DMS79 treated with DMSO at 0.1 percent for 48 hours (cell line): ENCODE measurements at regions not wholly inside any gene's neighbourhood (a gene's known extent, or its start where the extent isn't known, plus 50 kb on each side); places are given as distances from the start of the nearest gene placed in this dataset.
A peak's percentile ranks its signal among the peaks of the same experiment; 100 is the strongest.

Source experiments
- DNase-seq: peaks from one replicate; lab custom pipeline; 2025; lab: John Stamatoyannopoulos, UW

DNA sequence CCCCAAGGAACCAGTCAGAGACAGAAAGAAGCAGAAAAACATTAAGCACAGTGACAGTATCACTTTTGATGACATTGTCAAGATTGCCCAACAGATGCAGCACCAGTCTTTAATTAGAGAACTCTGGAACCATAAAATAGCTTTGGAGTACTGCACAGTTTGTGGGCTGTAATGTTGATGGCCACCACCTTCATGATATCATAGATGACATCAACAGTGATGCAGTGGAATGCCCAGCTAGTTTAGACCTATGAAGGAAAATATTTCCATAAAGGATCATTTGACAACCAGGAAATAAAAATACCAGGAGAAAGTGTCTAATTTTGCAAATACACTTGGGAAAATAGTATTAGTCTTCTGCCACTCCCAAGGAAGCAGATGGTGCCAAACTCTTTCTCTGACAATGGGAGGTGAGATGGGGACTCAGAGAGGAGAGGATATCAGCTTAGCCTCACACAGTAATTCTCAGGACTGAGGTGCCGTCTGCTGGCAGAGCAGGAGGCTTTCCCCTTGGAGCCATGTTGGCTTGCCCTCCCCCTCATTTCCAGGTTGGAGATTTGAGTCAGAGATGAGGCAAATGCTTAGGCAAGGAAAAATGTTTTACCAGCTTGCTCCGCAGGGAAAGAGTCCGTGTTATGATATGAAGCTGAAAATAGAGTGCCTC lies 107.5 kb upstream of the CELF4 start:
- DNase-seq = no peak

DNA sequence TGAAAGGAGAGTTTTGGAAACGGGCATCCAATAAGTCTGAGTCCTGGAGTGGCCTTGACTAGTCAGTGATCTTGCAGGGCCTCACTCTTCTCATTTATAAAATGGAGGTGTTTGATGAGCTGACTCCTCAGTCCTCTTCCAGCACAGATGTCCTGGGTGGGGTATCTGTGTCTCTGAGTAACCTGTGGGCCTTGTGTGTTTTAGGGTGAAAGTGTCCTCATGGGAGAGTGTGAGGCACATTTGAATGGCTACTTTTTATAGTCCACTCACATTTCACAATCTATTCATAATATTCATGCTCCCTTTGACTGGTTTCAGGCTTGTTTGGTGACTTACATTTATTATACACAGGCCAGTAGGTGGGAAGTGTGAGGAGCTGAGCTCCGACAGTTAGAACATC lies 106.4 kb upstream of the CELF4 start:
- DNase-seq = no peak

DNA sequence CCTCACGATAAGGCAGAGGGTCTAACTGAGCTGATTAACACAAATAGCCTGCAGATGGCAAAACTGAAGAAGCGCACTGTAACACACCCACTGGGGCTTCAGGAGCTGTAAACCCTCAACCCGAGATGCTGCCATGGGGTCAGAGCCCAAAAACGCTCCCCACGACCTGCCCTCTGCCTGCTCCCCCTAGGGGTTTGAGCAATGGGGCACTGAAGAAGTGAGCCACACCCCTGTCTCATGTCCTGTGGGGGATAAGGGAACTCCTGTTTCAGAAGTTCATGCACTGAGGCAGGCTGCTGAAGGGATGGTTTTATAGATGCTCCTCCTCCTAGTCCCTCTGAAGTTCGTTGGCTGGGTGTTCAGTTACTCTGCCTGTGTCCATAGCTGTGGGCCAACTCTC lies 105.9 kb upstream of the CELF4 start:
- DNase-seq = no peak

DNA sequence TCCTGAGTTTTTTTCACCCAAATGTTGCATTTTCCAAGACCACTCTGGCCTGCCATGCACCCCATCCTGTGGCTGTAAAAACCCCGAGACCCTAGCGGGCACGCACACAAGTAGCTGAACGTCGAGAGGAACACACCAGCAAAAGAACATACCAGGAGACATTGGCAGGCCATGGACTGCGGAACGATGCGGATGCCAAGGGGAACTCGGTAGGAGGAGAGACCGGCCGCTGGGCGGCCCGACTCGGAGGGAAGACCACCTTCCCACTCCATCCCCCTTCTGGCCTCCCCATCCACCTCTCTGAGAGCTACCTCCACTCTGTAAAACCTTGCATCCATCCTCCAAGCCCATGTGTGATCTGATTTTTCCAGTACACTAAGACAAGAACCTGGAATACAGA lies 105.5 kb upstream of the CELF4 start:
- DNase-seq = no peak

DNA sequence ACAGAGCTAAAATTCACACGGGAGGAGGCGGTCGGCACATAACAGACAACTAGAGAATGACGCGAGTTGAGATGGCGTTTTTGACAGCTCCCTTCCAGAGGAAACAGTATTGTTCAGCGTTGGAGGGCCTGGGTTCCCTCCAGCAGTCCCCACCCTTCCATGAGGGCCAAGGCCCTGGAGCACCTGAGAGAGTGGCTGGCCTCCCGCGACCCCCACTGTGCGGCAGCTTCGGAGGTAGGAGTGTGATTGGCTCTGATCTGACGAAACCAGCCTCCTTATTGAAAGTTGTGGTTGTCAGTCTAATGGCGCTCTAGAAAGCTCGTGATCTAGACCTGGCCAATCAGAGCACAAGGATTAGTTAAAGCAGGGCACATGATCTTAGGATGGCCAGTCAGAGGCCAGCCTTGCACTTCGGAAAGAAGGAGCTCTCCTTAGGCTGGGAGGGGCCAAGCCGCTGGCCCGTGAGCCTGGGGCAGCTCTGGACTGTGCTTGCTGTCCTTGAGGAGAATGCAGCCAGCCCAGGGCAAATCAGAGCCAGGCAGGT lies 104.5 kb upstream of the CELF4 start:
- no peak for DNase-seq

DNA sequence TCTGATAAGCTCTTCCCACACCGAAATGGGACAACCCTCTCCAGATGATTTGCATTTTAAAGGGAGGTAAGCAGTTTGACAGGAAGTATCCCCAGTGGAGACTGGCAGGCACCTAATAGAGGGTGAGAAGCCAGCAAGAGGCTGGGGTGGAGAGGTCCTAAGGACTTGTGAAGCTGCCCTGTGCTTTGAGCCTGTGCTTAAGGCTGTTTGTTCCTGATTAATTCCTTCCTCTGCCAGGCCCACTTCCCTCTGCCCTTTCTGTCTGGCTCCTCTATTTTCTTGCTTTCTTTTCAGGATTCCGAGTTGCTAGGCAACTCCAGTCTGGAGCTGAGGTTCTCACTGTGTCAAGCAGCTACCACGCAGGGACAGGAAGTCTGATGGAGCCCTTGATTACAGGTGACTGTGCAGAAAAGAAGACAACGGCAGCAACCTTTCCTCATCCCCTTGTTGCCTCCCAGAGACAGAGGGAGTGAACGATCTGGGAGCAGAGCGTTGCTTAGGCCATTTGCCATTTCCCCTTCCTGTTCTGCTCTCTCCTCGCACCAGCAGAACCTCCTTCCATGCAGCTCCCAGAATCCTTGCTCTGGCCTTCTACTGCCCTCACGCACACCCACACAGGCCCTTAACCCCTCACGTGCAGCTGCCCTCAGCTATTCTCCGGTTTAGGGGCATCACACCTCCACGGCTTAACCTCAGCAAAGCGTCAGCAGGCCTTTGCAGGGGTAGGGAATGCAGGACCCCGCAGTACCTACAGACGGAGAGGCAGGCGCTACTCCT lies 103.6 kb upstream of the CELF4 start:
- peak; percentile 94 for DNase-seq

DNA sequence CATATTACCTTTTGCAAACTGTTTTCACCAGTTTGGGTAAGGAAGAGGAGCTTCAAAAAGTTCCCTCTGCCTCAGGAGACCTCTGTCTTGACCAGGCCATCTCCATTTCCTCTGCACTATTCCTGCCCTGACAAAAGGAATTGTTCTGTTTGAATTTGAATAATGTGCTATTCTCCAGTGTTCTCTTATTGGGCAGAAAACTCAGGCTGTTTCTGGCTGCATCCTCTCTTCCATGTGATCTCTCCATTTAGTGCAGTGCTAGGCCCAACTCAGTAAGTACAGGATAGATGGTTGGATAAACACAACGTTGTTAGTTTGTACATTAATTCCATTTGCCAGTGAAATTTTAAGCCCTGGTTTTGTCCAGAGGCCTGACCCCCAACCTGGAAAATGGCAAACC lies 102.2 kb upstream of the CELF4 start:
- DNase-seq = no peak

DNA sequence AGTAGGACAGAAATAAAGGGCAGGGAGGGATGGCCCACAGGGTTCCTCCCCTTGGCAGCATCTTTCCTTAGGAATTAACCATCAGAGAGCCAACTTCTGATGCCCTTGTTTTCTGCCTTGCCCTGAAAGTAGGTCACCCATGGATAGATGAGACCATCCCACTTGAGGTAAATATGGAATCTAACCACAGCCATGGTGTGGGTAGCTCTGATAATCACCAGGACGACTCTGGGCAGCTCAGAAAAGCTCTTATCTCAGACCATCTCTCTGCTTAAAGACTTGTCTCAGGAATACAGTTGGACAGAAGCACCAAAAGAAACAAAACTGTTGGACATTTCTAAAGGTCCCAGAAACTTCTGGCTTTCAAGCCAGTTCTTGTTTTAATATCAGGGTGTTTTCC lies 101.4 kb upstream of the CELF4 start:
- DNase-seq = no peak

DNA sequence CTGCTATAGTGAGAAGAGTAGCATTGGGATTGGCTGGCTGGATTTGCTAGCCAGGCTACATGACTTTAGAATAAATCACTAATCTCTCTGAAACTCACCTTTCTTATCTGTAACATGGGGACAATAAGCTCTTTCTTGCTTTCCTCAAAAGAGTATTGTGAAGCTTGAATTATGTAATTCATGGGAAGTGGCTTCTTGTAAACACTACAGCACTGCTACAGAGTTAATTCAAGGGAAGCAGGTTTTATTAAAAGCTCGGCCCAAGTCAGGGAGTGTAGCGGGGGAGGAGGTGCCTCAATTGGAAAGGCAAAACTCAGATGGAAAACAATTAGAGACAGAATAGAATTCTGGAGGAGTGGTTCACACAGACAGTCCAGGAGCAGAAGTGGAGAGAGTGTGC lies 100.9 kb upstream of the CELF4 start:
- DNase-seq = no peak

DNA sequence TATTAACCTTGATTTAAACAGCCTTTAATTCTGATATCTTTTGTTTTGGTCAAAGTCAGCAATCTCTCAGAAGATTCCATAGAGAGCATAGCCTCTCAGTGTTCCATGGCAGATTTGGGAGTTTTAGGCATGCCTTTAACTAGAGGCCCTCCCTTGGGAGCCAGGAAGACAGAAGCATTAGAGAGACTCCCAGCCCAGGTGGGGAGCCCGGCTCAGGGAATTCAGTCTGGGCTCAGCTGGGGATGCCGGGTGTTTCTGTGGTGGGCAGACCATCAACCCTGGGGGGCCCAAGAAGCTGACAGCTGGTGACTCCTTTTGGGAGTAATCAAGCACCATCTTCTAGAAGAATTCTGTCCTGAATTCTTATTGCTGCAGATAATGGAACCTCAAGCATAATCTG lies 99.7 kb upstream of the CELF4 start:
- no peak for DNase-seq

DNA sequence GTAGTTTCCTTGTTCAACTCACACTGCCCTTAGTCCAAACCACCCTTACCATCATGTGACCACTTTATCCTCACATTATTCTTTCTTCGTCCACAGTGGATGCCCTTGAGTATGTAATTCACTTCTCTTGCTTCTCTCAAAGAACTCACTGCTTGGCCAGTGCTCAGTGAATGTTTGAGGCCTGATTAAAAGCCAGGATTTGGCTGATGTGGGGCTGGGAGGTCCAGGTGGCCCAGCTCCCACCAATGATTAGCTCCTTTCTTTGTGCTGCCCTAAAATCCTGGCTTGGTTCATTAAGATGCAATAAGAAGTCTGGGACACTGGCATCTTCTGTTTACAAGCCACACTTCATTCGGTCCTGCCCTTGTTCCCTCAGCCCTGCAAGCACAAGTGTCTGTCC lies 97.8 kb upstream of the CELF4 start:
- DNase-seq = no peak

DNA sequence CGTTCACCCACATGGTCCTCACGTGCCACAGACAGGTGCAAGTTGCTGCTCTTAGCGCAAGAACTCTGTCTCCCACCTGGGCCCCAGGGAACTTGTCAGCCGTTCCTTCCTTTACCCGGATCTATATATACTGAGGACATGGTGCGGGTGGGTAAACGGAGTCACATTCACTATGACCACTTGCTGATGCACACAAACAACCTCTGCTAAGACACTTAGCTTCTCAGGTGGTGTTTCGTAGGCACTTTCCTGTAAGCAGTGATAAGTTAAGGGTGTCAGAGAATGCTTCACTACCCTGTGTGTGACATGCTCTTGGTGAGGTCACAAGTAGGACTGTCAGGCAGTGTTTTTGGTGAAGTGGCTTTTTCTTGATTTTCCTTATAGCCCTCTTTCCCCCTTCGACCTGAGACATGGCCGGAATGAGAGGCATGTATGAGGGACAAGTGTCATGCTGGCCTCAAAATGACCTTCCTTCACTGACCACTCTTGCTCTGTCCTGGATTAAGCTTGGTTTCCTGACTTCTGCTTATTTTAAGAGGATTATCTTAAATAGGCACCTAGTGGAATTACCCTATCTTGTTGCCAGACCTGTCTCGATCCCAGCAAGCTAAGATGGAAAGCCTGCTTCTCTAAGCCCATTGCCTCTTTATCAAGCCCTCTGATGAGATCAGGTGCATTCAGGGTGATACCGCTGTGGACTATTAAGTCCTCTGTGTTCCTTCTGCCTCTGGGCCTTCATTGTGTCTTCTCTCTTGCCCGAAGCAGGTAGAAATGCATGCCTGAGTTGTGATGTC lies 97.1 kb upstream of the CELF4 start:
- no peak for DNase-seq

DNA sequence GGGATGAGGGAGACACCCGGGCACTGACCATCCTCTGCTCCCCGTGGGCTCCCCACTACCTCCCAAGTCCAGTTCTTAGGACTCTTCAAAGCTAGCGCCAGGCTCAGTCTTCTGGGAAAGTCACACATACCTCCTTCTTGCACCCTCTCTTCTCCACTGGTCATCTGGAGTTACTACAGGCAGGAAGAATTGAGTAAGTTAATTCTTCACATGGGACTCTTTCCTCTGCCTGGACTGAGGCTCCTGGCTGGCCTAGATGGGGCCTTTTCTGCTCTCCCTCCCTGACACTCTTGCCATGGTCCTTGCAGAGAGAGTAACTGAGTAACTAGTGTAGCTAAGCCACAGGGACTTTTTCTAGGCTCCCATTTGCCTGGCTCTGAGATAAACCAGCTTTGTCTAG lies 96.5 kb upstream of the CELF4 start:
- no peak for DNase-seq

DNA sequence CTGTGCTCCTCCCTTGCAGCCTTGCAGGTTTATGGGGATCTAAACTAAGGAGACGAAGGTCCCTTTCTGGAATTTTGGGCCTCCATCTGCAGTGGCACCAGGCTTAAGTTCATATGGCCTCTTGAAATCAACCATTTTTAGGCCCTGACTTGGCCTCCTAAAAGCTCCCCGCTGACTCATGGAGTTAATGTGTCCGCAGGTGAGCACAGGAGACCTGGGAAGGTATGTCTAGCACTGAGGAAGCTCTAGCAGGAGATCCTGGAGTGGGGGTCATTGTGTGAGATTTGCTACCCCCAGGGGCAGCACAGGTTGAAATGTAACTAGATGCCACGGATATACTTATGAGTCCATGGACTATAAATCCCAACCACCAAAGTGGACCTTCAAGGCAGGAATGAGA lies 95.9 kb upstream of the CELF4 start:
- no peak for DNase-seq

DNA sequence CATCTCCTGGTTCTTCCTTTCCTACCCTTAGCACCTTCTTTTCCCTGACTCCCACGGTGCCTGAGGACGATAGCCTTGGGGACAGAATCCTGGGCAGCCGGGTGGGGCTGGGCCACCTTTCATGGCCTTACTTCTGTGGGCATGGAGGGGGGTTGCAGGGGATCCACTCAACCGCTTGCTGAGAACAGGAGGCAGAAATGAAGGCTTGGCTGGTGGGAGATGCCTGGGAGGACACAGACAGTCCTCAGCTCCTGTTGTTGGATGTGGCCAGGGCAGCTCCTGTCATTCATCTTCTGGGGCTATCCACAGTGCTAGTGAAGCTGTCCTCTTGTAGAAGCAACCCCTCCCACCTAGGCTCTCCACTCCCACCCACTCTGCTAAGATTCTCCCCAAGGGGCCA lies 95.5 kb upstream of the CELF4 start:
- DNase-seq = no peak

DNA sequence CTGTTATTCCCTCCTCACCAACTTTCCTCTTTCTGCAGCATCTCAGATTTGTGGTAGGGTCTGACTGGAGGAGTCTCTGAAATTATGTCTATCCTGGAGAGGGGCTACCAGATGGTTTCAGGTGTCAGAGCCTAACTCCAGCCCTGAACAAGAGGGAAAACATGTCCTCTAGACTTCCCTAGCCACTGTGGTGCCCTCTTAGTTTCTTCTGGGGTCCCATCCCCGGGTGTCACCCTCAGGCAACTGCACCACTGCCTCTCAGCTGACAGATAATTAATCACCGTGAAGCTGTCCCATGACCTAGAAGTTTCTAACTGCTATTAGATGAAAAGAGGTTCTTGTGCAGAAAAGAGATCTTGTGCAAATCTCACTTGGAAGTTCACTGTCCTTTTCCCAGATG lies 95.1 kb upstream of the CELF4 start:
- DNase-seq = no peak

DNA sequence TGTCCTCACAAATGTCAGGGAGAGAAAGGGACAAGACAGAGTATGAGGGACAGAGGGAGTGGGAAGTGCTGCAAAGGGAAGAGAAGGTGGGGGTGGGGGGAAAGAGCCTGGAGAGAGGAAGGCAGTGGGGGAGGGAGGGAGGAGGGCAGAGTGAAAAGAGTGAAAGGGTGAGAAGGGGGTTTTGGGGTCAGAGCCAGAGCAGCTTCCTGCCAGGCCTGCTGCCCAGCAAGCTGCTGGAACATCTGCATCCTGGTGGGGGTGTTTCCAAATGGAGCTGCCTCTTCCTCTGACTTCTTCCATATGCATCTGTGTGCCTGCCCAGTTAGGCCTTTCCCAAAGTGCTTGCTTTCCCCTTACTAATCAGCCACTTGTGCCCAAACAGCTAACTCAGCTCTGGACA lies 94.3 kb upstream of the CELF4 start:
- no peak for DNase-seq

DNA sequence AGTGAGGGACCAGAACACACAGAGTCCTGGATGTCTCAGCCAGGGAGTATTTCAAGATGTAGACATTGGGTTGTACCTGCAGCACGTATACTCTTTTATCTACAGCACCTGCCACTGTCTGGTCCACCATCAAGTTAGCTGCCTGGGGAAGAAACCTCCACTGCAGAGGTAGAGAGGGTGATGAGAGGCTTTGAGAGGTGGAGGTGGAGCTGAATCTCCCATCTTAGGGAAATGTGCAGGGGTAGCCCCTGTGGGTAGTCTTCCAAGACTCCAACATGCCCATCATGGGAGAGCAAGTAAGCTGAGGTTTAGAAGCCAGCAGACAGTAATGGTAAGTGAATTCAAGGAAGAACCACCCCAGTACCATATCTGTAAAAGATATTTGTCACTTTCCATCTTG lies 93.3 kb upstream of the CELF4 start:
- no peak for DNase-seq

DNA sequence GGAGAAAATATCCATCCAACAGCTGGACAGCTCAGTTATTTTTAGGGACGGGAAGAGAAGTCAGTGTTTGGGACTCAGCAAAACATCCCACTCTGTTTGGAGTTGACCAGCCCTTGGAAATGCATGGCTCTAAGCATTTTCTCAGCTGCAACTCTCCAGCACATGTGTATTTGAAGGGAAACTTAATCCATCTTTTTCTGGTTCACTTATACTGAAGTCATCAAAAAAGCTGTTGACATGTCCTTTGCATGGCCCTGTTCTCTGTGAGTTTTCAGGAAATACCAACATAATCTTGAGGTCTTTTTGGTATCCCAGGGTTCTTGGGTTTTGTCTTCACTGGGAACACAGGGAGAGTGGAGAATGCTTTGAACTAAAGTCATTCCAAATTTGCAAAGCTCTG lies 91.9 kb upstream of the CELF4 start:
- no peak for DNase-seq

DNA sequence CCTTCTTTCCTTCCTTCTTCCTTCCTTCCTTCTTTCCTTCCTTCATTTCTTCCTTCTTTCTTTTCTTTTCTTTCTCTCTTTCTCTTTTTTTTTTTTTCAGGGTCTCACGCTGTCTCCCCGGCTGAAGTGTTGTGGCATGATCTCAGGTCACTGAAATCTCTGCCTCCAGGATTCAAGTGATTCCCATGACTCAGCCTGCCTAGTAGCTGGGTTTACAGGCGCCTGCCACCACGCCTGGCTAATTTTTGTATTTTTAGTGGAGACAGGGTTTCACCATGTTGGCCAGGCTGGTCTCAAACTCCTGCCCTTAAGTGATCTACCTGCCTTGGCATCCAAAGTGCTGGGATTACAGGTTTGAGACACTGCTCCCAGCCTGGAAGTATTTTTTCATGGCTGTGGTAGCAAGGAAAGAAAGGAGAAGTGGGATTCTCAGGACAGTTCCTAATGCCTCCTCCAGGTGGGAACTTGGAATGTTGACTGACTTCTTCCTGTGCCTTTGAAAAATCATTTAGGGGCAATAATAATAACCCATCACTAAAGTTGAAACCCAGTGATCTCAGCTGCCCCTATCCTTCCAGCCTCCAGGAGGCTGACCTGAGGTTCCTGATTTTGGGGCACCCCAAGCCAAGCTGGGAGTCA lies 89.3 kb upstream of the CELF4 start:
- DNase-seq = no peak

DNA sequence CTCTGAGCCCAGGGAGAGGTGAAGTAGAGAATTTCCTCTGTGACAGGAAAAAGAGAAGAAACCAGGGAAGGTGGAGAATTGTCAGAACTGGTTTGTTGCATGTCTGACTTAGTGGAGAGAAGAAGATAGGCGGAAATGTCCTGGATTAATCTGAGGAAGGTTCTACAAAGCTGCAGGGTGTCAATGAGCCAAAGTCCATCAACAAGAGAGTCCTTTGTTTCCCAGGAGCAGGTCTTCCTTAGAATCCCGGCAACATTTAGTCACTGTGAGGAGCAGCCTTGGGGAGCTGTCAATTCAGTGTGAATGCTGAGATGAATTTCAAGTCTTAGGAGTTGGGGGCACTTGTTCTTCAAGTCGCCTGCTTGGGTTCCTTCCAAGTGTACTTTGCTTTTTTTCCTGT lies 88.4 kb upstream of the CELF4 start:
- no peak for DNase-seq

DNA sequence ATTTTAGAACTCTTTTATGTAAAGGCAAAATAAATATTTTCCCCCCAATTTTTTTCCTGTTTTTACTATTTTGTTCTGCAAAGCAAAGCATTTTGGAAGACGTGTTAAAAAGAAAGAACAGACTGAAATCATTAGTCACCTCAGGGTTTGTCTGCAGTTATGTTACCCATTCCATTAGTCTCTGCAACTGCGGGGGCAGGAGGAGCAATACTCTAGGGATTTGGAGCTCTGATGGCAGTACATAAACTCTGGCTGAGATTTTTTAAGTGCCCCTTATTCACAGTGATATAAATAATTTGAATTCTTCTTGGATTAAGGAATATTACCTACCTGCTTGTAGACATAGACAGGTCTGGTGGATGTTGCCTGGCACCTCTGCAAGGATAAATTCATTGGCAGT lies 88.0 kb upstream of the CELF4 start:
- DNase-seq = no peak
